T-helper 2 cell treated with Interferon-gamma antibody and Interleukin-4, amounts not matched to agents 100 ng/mL and 5 ng/mL, for 36 hours (primary cell): ENCODE measurements at regions not wholly inside any gene's neighbourhood (a gene's known extent, or its start where the extent isn't known, plus 50 kb on each side); places are given as distances from the start of the nearest gene placed in this dataset.
"Not testable (repeated sequence)": the region's sequence is repeated elsewhere in the genome, so short reads cannot be mapped to it uniquely, and the experiment has no call there.

Experiments used
- intact Hi-C: fragments of 100-400 bp; cut with micrococcal nuclease; formaldehyde crosslinking; loops from one replicate; pipeline ENCODE4 v1.15.1; 2023

DNA sequence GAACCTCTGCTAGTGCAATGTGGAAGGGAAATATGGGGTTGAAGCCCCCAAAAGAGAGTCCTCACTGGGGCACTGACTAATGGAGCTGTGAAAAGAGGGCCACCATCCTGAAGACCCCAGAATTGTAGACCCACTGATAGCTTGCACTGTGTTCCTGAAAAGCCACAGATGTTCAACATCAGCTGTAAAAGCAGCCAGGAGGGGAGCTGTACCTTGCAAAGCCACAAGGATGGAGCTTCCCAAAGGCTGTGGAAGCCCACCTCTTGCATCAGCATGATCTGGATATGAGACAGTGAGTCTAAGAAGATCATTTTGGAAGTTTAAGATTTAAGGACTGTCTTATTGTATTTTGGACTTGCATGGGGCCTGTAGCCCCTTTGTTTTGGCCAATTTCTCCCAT is 125.8 kb upstream of the TGFBR2 start:
- intact Hi-C loops: no loop called here

DNA sequence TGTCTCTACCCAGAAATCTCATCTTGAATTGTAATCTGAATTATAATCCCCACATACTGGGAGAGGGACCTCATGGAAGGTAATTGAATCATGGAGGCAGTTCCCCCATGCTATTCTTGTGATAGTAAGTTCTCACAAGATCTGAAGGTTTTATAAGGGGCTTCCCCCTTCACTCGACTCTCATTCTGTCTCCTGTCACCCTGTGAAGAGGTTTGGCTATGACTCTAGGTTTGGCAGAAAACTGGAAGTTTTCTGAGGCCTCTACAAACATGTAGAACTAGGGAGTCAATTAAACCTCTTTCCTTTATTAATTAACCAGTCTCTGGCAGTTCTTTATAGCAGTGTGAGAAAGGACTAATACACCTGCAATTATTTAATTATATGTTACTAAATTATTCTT is 125.2 kb upstream of the TGFBR2 start:
- intact Hi-C loops: no loop called here

DNA sequence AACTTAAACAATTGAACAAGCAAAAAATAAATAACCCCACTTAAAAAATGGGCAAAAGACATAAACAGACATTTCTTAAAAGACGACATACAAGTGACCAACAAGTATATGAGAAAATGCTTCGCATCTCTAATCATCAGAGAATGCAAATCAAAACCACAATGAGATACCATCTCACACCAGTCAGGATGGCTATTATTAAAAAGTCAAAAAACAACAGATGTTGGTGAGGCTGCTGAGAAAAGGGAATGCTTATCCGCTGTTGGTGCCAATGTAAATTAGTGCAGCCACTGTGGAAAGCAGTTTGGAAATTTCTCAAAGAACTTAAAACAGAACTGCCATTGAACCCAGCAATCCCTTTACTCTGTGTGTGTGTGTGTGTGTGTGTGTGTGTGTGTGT is 122.2 kb upstream of the TGFBR2 start:
- intact Hi-C loops: not testable (repeated sequence)

DNA sequence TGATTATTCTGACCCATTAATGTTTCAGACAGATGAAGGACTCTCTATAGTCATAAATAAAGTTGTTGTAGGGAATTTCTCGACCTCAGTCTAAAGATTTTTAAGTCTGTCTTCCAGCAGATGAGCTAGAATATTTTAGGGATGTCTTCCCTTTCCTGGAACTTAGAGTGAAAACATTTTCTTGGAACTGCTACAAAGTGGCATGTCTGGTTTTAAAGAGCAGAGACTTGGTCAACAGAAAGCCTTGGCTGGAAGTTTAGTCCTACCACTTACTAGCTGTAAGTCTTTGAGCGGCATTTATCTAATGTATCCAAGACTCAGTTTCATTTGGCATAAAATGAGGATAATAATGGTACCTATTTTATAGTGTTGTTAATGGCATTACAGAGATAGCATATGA is 120.0 kb upstream of the TGFBR2 start:
- intact Hi-C loops: no loop called here

DNA sequence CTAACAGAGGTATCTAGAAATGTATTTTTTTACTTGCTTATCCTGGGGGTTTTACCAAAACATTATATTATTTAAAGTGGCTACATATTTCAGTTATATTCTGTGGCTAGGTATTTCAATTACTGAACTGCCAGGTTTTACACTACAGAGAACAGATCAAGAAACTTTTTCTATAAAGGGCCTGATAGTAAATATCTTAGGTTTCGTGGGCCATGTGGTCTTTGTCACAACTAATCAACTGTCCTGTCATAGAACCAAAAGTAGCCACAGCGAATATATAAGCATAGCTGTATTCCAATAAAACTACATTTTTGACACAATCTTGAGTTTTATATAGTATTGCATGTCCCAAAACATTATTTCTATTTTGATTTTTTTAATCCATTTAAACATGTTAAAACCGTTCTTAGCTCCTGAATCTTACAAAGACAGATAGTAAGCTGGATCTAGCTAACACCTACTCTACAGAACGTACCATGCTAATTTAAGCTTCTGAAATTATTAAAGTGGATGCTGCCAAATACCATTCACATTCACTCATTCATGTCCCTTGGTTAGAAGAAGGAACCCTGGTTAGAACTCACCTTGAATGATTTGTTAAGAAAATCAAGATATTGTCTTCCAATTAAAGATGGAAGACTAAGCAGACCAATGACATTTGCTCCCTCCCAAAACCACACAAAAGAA is 118.2 kb upstream of the TGFBR2 start:
- intact Hi-C loops: no loop called here

DNA sequence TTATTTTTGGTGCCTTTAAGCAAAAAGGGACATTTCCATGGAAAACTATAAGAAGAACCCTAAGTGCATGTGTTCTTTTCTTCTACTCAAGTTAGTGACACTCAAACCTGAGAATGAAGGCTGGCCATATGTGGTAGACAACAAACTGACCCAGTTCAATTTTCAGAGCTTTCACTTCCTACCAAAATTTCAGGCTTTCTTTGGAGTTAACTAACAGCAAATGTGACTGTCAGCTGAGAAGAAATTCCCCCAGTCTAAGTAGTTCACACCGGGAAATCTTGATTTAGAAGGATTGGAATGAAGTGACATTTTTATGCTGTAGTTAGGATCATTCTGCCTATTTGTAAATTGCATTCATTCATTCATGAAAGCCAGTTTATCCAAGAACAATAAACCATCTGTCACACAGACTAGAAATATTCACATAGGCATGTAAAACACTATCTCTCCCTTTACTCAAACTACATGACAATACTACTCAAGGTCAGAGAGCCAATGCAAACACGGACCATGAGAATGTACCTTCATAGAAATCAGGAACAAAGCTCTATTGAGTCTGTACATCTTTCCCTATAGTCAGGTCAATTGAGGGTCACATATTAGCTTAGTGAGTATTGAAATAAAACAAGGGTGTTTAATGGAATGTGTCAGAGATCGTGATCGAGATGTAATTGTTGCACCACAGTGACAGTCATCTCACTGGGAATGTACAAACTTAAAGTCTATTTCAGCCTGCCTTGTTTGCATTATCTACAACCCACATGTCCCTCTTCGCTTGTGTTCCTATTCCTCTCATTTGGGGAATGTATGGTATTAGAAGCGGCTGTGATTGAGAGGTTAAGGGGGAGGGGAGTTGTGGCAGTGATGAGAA is 113.8 kb upstream of the TGFBR2 start:
- intact Hi-C loops: no loop called here

DNA sequence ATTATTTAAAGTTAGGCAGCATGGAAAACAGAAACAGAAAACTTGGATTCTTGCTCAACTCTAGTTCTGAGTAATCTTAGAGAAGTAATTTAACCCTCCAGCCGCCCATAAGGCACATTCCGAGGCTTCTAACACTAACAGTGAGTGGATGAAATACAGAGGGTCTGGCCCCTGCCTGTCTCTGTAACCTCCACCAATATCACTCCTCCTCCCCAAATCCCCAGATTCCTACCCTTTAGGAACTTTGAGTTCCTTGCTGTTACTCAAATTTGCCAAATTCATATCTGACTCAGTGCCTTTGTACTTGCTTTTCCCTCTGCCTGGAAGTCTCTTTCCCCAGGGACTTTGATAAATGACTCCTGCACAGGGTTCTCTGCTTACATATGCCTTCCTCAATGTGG is 112.5 kb upstream of the TGFBR2 start:
- intact Hi-C loops: no loop called here

DNA sequence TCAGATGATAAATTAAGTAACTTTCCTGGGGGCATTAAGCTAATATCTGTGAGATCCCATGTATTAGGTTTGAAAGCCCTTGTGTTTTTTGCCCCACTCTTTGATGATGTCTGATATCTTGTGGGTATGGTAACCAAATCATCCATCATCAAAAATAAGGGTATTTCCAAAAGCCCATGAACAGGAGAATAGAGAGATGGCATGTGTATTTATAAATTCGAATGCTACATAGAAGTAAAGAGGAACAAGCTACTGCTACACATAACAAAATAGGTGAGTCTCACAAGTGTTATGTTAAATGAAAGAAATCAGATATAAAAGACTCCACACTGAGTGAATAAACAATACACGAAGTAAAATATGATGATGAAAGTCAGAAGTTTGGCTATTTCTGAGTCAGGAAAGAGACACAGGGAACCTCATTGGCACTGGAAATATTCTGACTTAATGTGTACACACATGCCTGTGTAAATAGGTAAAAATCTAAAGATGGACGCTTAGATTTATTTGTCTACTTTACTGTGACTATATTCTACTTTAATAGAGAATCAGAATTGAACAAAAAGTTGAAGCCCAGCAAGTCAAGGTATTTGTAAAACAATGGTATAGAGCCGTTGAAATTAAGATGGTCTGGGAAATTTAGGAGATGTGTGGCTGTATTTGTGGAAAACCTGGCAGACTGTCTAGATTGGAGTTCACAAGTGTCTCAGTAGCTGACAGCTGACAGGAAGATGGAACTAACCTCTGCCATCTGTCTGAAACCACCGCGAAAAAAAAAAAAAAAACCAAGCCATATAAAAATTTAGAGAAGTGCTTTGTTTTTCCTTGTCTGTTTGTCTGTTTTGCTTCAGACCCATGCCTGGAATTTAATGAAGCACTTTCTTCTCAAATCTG is 111.0 kb upstream of the TGFBR2 start:
- intact Hi-C loops: no loop called here

DNA sequence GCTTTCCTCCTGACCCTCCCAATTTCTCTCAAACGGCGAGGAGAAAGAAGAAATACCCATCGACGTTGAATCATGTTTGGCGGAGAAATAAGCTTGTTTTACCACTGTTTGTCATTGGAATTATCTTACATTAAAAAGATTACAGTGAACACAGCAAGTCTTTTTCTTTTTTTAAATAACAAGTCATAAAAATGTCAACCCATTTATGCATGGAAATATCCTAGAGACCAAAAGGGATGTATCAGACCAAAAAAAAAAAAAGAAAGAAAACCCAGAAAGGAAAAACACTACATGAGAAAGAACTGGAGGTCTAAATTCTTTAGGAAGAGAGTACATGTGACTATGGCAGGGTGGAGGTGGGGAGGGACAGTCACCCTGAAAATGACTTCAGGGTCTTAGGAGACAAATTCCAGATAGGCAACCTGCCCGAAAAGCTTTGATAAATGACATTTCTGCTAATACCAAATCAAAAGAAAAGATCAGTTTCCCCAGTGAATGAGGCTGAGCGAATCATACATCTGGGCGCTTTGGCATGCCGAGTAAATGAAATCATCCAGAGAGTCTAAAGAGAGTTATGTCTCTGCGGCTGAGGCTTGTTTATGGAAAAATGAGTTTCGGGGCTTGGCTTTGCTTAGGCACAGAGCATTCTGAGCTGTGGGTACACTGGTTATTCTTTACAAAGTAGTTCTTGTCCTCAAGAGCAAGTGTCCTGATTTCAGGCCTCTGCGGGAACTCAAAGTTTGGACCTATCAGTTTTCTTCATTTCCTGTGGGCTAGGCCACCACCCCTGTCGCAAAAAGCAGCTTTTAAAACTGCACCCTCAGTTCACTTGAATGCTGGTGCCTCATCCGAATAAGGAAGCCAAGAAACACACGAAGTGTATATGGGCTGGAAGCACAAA is 110.1 kb upstream of the TGFBR2 start:
- intact Hi-C loops: no loop called here

DNA sequence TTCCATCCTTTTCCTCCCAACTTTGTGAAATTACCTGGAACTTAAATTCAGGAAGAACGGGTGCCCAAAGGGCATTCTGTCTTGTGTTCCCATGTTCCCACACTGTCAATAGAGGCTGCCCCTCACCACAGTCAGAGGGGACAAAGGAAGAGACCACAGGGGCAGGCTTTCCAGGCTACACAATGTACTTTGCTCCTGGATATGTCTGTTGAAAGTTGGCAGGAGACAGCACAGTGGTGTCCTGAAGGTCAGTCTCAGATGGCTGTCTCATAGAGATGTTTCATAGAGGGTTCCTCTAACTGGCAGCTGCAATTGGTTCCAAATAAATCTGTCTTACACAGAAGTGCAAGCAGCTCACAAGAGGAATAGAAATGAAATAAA is 107.8 kb upstream of the TGFBR2 start:
- intact Hi-C loops: no loop called here

DNA sequence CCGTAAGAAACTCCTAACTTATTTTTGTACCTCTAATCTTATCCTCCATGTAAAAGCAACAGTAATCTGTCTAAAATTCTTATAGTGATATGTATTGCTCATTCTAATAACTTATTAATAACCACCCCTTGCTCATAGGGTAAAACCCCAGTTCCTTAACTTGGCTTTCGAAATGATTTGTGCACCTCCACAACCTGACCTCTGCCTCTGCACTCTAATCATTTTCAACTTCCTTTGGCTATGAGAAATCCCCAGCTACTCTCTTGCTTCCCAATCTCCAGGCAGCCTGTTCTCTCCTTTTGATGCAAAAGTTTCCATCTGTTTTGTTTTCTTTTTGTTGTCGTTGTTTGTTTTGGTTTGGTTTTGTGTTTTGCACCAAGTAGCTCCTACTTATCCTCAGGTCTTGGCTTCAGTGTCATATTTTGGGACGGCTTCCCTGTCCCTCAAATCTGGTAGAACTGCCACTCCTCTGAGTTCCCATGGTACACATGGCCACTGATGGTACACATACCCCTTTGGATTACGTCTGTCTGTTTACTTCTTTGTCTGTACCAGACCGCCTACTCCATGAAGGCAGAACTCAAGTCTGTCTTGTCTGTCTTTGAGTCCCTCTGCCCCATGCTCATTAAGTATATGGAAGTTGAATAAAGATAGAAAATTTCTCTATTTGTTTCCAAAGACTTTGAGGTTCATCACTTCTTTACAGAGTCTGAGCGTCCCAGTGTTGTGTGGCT is 105.6 kb upstream of the TGFBR2 start:
- intact Hi-C loops: no loop called here

DNA sequence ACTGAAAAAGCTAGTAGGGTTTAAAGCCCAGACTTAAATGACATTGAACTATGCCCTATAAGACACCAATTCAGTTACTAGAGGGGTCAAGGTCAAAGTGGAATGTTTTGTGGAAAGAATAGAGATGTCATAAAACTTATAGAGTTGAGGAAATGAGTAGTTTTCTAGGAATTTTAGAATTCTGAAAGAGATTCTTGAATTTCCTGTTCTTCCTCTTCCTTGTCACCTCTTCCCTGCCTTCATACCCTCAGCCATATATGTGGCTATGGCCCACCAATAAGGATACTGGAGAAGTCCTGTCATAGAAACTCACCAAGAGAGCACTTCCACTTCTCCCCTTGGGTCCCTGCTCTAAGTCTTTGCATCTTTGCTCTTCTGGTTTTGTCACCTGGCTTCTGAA is 104.9 kb upstream of the TGFBR2 start:
- intact Hi-C loops: no loop called here

DNA sequence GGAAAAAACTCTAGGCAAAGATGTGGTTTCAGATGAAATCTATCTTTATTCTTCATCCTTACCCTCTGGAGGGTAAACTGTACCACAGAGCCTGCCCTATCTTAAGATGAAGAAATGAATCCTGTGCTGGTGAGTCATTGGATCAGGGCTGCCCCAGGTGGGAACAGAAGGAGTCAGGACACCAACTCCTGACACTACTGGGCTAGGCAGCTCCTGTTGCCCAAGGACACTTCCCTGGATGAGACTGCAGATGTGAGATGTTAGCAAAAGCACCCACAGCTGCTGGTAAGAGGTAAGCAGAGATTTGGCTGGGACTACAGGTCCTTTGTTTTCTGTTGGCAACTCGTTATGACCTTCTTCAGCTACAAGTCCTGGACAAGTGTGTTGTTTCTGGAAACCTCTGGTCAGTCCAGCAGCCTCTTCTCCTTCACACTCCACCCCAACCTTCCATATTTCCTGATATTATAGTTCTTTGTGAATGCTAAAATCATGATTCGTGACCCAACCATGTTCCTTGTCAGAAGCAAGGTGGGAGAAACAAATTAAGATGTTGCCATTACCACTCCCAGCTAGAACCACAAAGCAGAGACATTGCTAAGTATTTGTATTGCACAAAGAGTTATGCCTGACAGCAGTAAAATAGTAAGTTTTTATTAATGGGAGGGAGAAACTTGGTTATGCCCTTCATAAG is 104.2 kb upstream of the TGFBR2 start:
- intact Hi-C loops: no loop called here

DNA sequence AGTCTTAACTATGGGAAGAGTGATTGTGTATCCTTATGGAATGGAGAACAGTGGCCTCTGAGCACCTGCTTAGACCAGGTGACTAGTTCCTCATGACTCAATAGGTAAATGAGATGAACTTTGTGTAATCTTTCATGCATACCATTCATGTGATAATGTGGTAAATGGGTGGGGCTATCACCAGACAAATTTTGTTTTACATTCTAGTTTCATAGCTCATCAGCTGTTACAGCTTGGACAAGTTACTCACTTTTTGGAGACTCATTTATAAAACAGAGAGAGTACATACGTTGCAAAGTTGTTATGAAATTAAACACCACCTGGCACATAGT is 103.7 kb upstream of the TGFBR2 start:
- intact Hi-C loops: no loop called here

DNA sequence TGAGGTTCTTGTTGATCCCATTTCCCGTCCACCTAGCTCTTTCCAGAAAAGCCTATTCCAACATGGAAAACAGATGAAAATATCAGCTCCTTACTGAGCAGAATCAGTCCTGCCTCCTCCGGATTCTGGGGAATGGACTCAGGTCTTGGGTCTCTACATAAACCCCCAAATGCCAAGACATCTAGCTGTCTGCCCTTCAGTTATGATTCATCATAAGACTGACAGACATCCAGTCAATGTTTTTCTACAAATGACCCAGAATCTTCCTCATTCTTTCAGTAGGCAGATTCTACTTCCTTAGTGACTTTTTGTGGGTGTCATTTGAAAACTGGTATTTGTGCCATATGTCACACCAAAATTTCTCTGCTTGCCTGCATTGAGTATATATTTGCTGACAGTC is 103.0 kb upstream of the TGFBR2 start:
- intact Hi-C loops: no loop called here

DNA sequence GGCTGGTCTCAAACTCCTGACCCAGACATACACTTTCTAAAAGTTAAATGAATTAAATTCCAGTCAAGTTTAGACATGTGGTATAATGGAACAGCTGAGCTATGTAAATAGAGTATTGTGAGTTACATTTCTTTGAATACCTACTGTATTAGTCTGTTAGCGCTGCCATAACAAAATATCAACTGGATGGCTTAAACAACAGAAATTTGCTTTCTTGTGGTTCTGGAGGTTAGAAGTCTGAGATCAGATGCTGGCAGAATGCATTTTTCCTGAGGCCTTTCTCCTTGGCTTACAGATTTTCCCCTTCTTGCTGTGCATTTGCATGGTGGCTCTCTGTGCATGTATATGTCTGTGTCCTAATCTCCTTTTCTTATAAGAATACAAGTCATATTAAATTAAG is 101.5 kb upstream of the TGFBR2 start:
- intact Hi-C loops: no loop called here

DNA sequence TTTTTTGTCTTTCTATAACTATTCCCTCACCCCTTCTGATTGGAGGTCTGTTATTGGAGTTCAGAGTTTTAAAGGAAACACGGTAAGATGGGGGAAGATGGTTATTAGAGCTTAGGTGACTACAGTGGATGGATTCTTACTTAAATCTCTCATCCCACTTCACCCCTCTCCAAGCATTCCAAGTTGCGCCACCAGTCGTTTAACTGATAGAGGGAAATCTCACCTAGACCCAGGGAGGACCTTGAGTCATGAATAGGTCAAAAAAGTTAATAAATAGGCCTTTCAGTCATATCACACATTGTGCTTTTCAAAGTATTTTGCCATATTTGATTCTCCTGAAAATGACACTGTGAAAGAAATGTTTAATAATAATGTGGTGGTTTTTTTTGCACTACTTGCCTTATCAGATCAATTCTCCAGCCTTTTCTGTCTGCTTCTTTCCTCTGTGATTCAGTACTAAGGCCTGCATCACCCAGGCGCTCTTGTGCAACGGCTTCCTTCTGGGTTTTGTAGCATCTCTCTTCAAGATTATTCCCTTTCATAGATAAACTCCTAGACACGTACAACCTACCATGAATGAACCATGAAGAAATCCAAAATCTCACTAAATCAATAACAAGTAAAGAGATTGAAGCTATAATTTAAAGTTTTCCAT is 100.4 kb upstream of the TGFBR2 start:
- intact Hi-C loops: no loop called here

DNA sequence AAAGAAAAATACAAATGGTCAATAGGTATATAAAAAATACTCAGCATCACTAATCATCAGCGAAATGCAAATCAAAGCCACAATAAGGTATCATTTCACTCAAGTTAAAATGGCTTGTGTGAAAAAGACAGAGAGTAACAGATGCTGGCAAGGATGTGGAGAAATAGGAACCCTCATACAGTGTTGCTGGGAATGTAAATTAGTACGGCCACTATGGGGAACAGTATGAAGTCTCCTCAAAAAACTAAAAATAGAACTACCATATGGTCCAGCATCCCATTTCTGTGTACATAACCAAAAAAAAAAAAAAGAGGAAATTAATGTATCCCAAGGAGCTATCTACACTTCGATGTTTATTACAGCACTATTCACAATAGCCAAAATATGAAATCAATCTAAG is 98.1 kb upstream of the TGFBR2 start:
- intact Hi-C loops: no loop called here

DNA sequence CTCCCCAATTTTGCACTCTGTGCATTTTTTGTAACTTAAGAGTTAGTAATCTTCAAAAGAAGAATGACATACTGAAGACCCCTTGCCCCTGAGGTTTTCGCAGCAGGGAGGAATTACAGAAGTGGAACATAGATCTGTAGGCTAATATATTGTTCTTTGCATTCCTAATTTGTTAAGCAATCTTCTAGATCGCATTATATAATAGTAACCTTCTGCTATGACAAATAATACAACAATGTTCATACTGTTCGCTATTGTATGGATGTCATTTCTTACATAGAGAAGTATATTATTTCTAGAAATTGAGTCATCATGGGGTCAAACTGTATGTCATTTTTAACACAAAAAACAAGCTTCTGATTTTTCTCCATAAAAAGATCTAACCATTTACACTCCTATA is 95.8 kb upstream of the TGFBR2 start:
- intact Hi-C loops: no loop called here
